GM19438 (cell line): ENCODE measurements at regions not wholly inside any gene's neighbourhood (a gene's known extent, or its start where the extent isn't known, plus 50 kb on each side); places are given as distances from the start of the nearest gene placed in this dataset.

ENCODE experiments used
- ATAC-seq: cut with Tn5 transposase; IDR thresholded peaks from one replicate; pipeline ENCODE4 v1.9.1; 2021; ENCODE audit warnings: low read depth; ENCODE audit not compliant: unreplicated experiment

DNA sequence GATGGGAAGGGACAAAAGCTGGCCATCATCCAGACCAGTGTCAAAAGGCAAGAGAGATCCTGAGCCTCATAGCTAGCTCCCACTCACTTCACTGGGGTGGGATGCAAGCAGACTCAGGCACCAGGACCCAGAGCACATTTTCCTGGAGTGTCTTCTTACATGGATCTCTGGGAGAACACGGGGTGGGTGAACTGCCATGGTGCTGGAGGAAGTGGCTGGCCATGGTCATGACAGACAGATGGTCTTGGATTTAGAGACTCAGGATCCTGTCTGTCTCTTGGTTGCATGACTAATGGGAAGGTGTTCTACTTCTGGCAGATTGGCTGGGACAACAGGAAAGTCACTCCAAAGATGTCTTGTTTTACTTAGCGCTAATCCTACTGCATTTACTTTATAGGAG is 311.5 kb downstream of the ATP23 start:
- no peak for ATAC-seq

DNA sequence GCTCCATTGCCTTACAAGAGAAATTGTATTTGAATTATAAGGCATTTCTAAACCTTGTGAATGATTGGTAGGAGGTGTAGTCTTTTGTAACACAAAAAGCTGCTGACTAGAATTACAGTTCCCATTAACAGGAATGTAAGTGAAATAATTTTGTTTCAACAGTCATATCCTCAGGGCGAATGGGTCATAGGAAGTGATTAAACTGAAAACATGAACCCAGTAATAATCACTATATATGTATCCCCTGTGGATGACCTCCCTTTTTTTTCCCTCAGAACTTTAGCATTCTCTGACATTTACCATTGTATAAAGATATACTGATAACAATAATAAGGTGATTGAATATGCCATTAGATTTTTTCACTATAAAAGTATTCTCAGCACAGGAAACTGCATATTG is 312.3 kb downstream of the ATP23 start:
- ATAC-seq, result no peak

- no peak for ATAC-seq
Observed at GRCh38 chr12:58254463-58255100, 313.2 kb downstream of the ATP23 start.

DNA sequence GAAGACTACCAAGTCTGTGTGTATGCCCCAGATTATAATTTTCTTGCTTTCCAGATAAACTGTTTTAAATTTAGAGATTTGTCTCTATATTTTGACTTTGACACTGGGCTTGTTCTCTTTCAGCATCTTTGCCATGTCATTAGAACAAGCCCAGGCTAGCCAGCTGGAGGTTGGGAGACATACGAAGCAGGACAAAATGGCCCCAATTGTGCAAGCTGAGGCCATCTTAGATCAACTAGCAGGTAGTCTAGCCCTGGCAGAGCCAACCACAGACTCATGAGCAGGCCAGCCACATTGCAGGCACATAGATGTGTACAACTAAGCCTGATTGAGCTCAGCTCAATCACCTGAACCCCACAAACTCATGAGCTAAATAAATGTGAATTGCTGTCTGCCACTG is 321.4 kb downstream of the ATP23 start:
- no peak for ATAC-seq

DNA sequence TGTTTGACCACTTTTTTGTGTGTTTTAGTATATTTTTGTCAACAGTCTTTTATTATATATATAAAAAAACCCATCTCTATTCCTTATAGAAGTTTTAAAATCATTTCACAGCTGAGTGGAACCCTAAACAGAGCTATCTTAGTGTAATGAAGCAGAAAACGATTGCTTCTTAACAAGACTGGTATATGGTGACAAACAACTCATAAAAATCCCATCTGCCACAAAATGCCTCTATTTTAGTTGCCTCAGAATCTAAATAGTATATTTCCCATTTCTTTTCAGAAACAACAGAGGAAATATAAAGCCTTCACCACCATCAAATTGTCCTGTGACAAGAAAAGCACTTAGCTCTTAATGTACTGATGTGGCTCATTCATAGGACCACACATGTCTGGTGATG is 322.4 kb downstream of the ATP23 start:
- no peak for ATAC-seq

DNA sequence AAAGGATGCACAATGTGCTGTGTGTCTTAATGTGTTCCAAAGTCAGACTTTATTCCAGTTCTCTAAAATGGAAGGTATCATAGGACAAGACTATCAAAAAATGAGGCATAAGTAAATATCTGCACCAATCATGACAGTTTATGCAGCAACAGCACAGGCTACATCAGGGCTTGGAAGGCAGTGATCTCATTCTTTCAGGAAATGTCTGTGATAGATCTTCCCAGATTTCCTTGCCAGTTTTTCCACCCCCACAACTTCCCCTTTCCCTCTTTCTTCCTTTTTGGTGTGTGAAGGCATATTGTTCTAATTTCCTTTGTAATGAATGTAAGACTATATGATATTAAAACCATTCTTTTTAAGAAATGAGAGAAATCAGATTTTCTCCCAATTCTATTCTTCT is 326.7 kb downstream of the ATP23 start:
- ATAC-seq, result no peak

DNA sequence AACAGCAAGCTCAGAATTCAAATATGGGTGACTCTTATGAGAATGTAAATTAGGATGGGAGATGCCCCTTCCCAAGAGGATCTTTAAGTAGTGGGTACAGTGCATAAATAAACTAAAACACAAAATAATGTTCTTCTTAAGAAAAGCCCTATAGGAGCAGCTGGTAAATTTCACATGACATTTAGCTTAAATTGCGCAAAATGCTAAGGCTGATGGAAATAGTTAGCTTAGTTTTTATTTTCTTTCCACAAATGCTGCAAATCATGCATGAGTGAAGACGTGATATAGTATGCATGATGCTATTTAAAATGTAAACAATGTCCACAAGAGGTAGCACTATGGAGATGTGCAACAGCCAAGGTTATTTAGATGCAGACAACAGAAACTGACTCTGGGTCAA is 328.1 kb downstream of the ATP23 start:
- no peak for ATAC-seq

DNA sequence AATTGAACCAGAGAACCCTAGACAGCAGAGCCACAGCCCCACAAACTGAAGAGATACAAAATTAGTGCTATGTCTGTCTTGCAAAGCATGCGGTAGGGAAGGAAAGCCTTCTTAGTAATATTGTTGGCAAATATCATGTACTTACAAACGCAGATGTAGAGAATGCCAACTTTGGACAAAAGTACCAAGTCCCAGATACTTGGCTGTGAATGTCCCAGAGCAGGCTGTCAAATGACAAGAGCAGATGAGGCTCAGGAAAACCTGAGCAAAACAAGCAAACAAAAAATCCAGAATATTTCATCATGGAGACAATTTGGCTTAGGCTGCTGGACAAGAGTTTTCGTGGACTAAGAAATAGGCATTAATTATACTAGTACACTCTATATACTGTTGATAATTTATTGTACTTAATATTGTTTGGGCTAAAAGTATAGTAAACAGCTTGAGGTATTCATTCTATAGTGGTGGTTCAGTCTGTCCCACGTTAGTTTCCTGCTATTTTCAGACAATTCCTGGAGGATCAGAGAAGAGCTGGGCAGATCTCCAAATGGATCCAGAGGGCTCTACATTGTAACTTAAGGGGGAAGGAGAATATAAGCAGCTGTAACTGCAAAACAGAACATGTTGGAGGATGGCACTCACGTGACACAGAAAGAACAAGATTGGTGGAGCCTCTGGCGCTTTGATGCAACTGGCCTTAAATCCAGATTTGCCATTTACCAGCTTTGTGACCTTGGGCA is 329.8 kb downstream of the ATP23 start:
- no peak for ATAC-seq

GRCh38 chr12:58272461-58272860 is 331.1 kb downstream of the ATP23 start:
- no peak for ATAC-seq

DNA sequence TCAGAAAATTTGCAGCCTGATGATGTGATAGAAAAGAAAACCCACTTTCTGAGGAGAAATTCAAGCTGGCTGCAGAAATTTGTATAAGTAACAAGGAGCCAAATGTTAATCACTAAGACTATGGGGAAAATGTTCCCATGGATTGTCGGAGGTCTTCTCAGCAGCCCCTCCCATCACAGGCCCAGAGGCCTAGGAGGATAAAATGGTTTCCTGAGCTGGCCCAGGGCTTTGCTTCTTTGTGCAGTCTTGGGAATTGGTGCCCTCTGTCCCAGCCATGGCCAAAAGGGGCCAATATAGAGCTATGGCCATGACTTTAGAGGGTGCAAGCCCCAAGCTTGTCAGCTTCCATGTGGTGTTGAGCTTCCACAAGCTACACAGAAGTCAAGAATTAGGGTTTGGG is 335.9 kb downstream of the ATP23 start:
- no peak for ATAC-seq

- no peak for ATAC-seq
Observed at GRCh38 chr12:58283553-58283952, 342.2 kb downstream of the ATP23 start.

DNA sequence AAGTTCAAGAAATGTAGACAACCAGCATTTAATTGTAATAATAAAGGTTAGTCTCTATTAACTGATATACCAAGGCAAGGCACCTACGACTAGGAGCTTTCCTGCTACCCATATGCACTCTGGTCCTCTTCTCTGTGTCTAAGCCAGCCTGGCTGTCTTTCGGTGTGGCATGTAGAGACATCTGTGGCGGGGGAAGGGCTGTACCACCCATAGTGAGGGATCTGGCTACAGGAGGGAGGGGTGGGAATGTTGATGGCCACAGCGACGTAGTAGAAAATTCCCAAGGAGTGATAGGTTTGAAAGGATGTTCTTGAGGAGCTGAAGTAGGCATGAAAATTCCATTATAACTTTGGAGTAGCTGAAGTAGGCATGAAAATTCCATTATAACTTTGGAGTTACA is 344.2 kb downstream of the ATP23 start:
- ATAC-seq, result no peak

DNA sequence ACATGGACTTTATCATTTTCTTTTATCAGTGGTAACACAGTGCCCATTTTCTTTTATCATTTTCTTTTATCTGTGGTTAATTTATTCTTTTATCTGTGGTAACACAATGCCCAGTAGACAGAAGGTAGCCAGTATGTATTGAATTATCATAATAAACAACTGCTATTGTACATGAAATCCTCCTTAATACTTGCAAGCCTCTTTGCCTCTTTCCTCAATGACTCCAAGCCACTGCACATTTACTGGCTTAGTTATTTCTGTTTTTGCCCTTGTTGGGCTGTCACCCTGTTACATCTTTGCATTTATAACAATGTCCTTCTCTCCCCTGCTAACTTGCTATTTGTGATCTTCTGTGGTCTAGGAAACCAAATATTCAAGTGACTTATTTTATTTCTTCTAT is 345.0 kb downstream of the ATP23 start:
- no peak for ATAC-seq

DNA sequence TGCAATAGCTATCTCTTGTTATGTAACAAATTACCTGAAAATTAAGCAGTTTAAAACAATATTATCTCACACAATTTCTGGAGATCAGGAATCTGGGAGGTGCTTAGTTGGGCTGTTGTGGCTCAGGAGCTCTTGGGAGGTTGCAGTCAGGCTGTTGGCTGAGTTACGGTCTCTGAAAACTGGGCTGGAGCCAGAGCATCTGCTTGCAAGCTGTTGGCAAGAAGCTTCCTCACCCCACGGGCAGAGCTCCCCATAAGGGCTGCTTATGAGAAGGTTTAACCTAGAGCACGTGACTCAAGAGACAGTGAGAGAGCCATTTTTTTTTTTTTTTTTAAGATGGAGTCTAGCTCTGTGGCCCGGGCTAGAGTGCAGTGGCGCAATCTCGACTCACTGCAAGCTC is 346.8 kb downstream of the ATP23 start:
- no peak for ATAC-seq

- no peak for ATAC-seq
Observed at GRCh38 chr12:58291106-58291505, 349.7 kb downstream of the ATP23 start.

GRCh38 chr12:58293308-58293982 is 352.1 kb downstream of the ATP23 start:
- ATAC-seq, result no peak

- no peak for ATAC-seq
Observed at GRCh38 chr12:58295268-58295667, 353.9 kb downstream of the ATP23 start.

- ATAC-seq, result no peak
Observed at GRCh38 chr12:58296863-58297262, 355.5 kb downstream of the ATP23 start.

DNA sequence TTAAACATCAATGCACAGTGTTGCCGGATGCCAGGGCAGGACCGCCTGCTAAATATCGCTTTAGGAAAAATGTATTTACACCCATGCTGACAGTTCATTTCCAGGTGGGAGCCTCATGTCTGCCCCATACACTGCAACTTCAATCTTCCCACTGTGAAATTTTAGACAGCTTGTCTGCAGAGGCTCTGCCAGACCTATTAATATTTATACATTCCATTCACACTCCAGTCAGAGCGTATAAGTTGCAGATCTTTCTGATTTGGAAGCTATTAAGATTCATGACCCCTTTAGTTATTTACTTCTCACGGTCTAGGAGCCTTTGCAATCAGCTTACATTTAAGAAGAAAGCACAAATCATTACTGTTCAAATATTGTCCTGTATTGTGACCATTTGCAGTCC is 357.4 kb downstream of the ATP23 start:
- no peak for ATAC-seq

GRCh38 chr12:58299371-58299770 is 358.0 kb downstream of the ATP23 start:
- ATAC-seq, result no peak

DNA sequence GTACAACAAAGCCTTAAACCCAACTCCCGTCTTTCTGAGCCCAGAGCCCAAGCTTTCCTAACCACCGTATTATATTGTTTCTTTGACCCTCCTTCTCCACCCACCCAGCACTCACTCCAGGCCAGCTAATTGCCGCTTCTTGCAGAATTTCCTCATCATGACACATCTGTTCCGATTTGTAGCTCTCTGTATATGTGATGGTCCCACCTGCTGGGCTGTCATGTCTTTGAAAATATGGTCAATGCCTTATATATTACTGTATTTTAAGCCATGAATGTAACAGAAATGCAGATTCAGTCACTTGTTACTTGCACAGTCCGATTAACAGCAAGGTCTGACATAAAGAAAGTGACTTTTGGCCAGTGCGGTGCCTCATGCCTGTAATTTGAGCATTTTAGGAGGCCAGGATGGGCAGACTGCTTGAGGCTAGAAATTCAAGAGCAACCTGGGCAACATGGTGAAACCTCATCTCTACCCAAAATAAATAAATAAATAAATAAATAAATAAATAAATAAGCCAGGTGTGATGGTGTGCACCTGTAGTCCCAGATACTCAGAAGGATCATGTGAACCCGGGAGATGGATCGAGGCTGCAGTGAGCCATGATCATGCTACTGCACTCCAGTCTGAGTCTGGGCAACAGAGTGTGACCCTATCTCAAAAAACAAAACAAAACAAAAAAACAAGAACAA is 359.8 kb downstream of the ATP23 start:
- ATAC-seq, result no peak
